SJCRH30 (cell line): ENCODE measurements at regions not wholly inside any gene's neighbourhood (a gene's known extent, or its start where the extent isn't known, plus 50 kb on each side); places are given as distances from the start of the nearest gene placed in this dataset.
A peak's percentile ranks its signal among the peaks of the same experiment; 100 is the strongest.
"Not testable (repeated sequence)": the region's sequence is repeated elsewhere in the genome, so short reads cannot be mapped to it uniquely, and the experiment has no call there.

Experiments used
- DNase-seq, 2 experiments: peaks; one replicate each; pipeline ENCODE4 v3.0.0-alpha.2; 2015 to 2020
- H3K27ac ChIP-seq: fragments of 250-450 bp; sonication (Bioruptor Pico); 2 replicates; pipeline ENCODE4 v1.5.1; 2020; ENCODE audit warnings: mild to moderate bottlenecking, moderate library complexity
- H3K27me3 ChIP-seq: fragments of 250-450 bp; sonication (Bioruptor Pico); 2 replicates; pipeline ENCODE4 v1.5.1; 2020; ENCODE audit warnings: mild to moderate bottlenecking, moderate library complexity
- H3K36me3 ChIP-seq: fragments of 250-450 bp; sonication (Bioruptor Pico); 2 replicates; pipeline ENCODE4 v1.5.1; 2020; ENCODE audit warnings: mild to moderate bottlenecking, moderate library complexity
- H3K4me1 ChIP-seq: fragments of 250-450 bp; sonication (Bioruptor Pico); 2 replicates; pipeline ENCODE4 v1.5.1; 2020; ENCODE audit warnings: mild to moderate bottlenecking, moderate library complexity
- H3K4me3 ChIP-seq: fragments of 250-450 bp; sonication (Bioruptor Pico); 2 replicates; pipeline ENCODE4 v1.5.1; 2020; ENCODE audit warnings: mild to moderate bottlenecking, moderate library complexity
- H3K9me3 ChIP-seq: fragments of 250-450 bp; sonication (Bioruptor Pico); replicated peaks from 2 replicates; pipeline ENCODE4 v1.5.1; 2020; ENCODE audit warnings: mild to moderate bottlenecking, moderate library complexity

- no peaks in the 10 kb centered on the region for H3K36me3 ChIP-seq
- H3K9me3 ChIP-seq = no peaks in the 10 kb centered on the region
- H3K27me3 ChIP-seq = no peaks in the 10 kb centered on the region
- DNase-seq = no peak
- no peak overlapping the region for H3K4me3 ChIP-seq
- H3K4me1 ChIP-seq = no peaks in the 10 kb centered on the region
- no peak overlapping the region for H3K27ac ChIP-seq
These were observed 80.6 kb upstream of the GSC start for GRCh38 chr14:94850309-94851211.

- no peak for DNase-seq
- no peaks in the 10 kb centered on the region for H3K27me3 ChIP-seq
- no peaks in the 10 kb centered on the region for H3K9me3 ChIP-seq
- no peak overlapping the region for H3K4me3 ChIP-seq
- no peak overlapping the region for H3K27ac ChIP-seq
- H3K4me1 ChIP-seq = no peaks in the 10 kb centered on the region
- no peaks in the 10 kb centered on the region for H3K36me3 ChIP-seq
These were observed 74.8 kb upstream of the GSC start for GRCh38 chr14:94844593-94845152.

GRCh38 chr14:94840467-94840866, 70.6 kb upstream of the GSC start:
- no peak for DNase-seq
- Histone ChIP-seq H3K36me3 (no peaks in the 10 kb centered on the region), H3K4me1 (no peaks in the 10 kb centered on the region), H3K4me3 (no peak overlapping the region), H3K27me3 (no peaks in the 10 kb centered on the region), H3K27ac (no peak overlapping the region), H3K9me3 (no peaks in the 10 kb centered on the region)

- Histone ChIP-seq H3K9me3 (no peaks in the 10 kb centered on the region), H3K27ac (no peak overlapping the region), H3K36me3 (no peaks in the 10 kb centered on the region), H3K27me3 (no peaks in the 10 kb centered on the region), H3K4me1 (no peaks in the 10 kb centered on the region), H3K4me3 (no peak overlapping the region)
- DNase-seq = no peak
These were observed 69.4 kb upstream of the GSC start for GRCh38 chr14:94839348-94839747.

GRCh38 chr14:94836849-94837248, 66.9 kb upstream of the GSC start:
- Histone ChIP-seq H3K36me3 (no peaks in the 10 kb centered on the region), H3K27me3 (no peaks in the 10 kb centered on the region), H3K4me1 (no peaks in the 10 kb centered on the region), H3K4me3 (no peak overlapping the region), H3K27ac (no peak overlapping the region), H3K9me3 (no peaks in the 10 kb centered on the region)
- DNase-seq = no peak

GRCh38 chr14:94833633-94834032, 63.7 kb upstream of the GSC start:
- Histone ChIP-seq H3K36me3 (no peaks in the 10 kb centered on the region), H3K4me1 (no peaks in the 10 kb centered on the region), H3K9me3 (no peaks in the 10 kb centered on the region), H3K27ac (no peak overlapping the region), H3K27me3 (no peaks in the 10 kb centered on the region), H3K4me3 (no peak overlapping the region)
- DNase-seq = no peak

- H3K4me1 ChIP-seq = no peaks in the 10 kb centered on the region
- no peak overlapping the region for H3K27ac ChIP-seq
- H3K36me3 ChIP-seq = no peaks in the 10 kb centered on the region
- DNase-seq = no peak
- no peaks in the 10 kb centered on the region for H3K9me3 ChIP-seq
- H3K27me3 ChIP-seq = no peaks in the 10 kb centered on the region
- no peak overlapping the region for H3K4me3 ChIP-seq
These were observed 61.2 kb upstream of the GSC start for GRCh38 chr14:94831085-94831484.

- Histone ChIP-seq H3K9me3 (no peaks in the 10 kb centered on the region), H3K36me3 (no peaks in the 10 kb centered on the region), H3K4me1 (no peaks in the 10 kb centered on the region), H3K27ac (no peak overlapping the region), H3K4me3 (no peak overlapping the region), H3K27me3 (no peaks in the 10 kb centered on the region)
- no peak for DNase-seq
These were observed 58.0 kb upstream of the GSC start for GRCh38 chr14:94827711-94828447.

GRCh38 chr14:94826774-94827173, 56.9 kb upstream of the GSC start:
- DNase-seq = no peak

GRCh38 chr14:94823556-94824341, 53.8 kb upstream of the GSC start:
- Histone ChIP-seq H3K27me3 (no peaks in the 10 kb centered on the region), H3K9me3 (no peaks in the 10 kb centered on the region), H3K4me3 (no peak overlapping the region), H3K36me3 (no peaks in the 10 kb centered on the region), H3K4me1 (no peaks in the 10 kb centered on the region), H3K27ac (no peak overlapping the region)
- DNase-seq = peak in 1 of 2 experiments; percentile 14

More at GRCh38 chr14:94826774-94827173, 56.9 kb upstream of the GSC start:
- Histone ChIP-seq H3K9me3 (no peaks in the 10 kb centered on the region), H3K36me3 (no peaks in the 10 kb centered on the region), H3K27me3 (no peaks in the 10 kb centered on the region), H3K4me1 (no peaks in the 10 kb centered on the region), H3K27ac (no peak overlapping the region), H3K4me3 (no peak overlapping the region)

- no peaks in the 10 kb centered on the region for H3K4me1 ChIP-seq
- H3K9me3 ChIP-seq = no peaks in the 10 kb centered on the region
- H3K36me3 ChIP-seq = no peaks in the 10 kb centered on the region
These were observed 51.8 kb upstream of the GSC start for GRCh38 chr14:94821705-94822104.

GRCh38 chr14:94820932-94821331, 51.0 kb upstream of the GSC start:
- H3K27me3 ChIP-seq, DNase-seq: not testable (repeated sequence)

More at GRCh38 chr14:94821705-94822104, 51.8 kb upstream of the GSC start:
- Histone ChIP-seq H3K27ac (no peak overlapping the region), H3K27me3 (no peaks in the 10 kb centered on the region), H3K4me3 (no peak overlapping the region)
- DNase-seq = no peak

More at GRCh38 chr14:94820932-94821331, 51.0 kb upstream of the GSC start:
- not testable (repeated sequence) for H3K4me1 ChIP-seq, H3K9me3 ChIP-seq, H3K36me3 ChIP-seq, H3K27ac ChIP-seq, H3K4me3 ChIP-seq
